AG04449 (cell line): ENCODE measurements at regions not wholly inside any gene's neighbourhood (a gene's known extent, or its start where the extent isn't known, plus 50 kb on each side); places are given as distances from the start of the nearest gene placed in this dataset.

Experiments used
- CTCF ChIA-PET: fragments of 350-600 bp; formaldehyde crosslinking; extraction: SDS; loops from one replicate; lab custom pipeline; 2021; ENCODE audit warnings: antibody characterized with exemption; lab: Yijun Ruan, JAX
- POLR2A ChIA-PET: fragments of 400-600, 350-600 bp; formaldehyde crosslinking; extraction: SDS; loops from one replicate; lab custom pipeline; 2020; ENCODE audit warnings: antibody characterized with exemption, inconsistent platforms; lab: Yijun Ruan, JAX
- DNase-seq: peaks from one replicate; pipeline ENCODE4 v3.0.0-alpha.2; 2010; ENCODE audit warnings: low read depth, low spot score
- H3K4me3 ChIP-seq: 2 replicates; pipeline ENCODE4 v1.5.1; 2011; ENCODE audit warnings: low read depth, mild to moderate bottlenecking, control low read depth, low read length
- CTCF ChIP-seq: IDR thresholded peaks from one replicate; pipeline ENCODE4 v1.5.1; 2011; ENCODE audit warnings: mild to moderate bottlenecking, moderate library complexity, low read length, control low read depth, inconsistent platforms; ENCODE audit not compliant: insufficient read depth; ENCODE audit errors: missing control alignments

DNA sequence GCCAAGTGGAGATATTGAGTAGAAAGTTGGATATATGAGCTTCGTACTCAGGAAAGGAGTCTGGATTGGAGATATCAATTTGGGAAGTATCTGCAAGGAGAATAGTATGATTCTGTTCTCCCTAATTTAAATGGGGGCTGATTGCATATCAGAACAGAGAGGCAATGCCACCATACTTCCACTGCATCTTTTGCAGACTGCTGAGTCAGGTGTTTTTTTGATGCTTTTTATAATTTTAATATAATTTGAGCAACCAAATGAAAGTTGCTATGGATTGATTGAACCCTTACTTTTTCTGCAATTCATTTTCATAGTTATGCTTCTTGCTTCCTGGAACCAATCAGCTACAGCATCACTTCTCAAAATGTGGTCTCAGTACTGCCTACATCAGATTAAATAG lies 590.3 kb downstream of the USP25 start:
- POLR2A ChIA-PET, result no interaction called here
- no peak overlapping the region for H3K4me3 ChIP-seq
- TF ChIP-seq CTCF, result no peak
- CTCF ChIA-PET, result interaction anchor here (1.5 kb wide), 1 partner anchor 11 kb away, joined by 7 read pairs; no protein-coding TSS in a partner anchor
- DNase-seq, result no peak

- H3K4me3 ChIP-seq, result no peak overlapping the region
- CTCF ChIA-PET, result interaction anchor here (1.5 to 1.6 kb wide), 2 partner anchors 21 to 241 kb away, joined by 3 to 4 read pairs; no protein-coding TSS in a partner anchor
- TF ChIP-seq CTCF, result no peak
- POLR2A ChIA-PET, result no interaction called here
- DNase-seq, result no peak
These were observed 592.7 kb downstream of the USP25 start for GRCh38 chr21:16322454-16322853.

- DNase-seq, result peak; percentile 12
- TF ChIP-seq CTCF, result no peak
- ChIA-PET POLR2A (no interaction called here), CTCF (interaction anchor here (1.0 to 1.6 kb wide), 2 partner anchors 22 to 242 kb away, joined by 3 read pairs; no protein-coding TSS in a partner anchor)
- no peak overlapping the region for H3K4me3 ChIP-seq
These were observed 593.8 kb downstream of the USP25 start for GRCh38 chr21:16323596-16323995.

DNA sequence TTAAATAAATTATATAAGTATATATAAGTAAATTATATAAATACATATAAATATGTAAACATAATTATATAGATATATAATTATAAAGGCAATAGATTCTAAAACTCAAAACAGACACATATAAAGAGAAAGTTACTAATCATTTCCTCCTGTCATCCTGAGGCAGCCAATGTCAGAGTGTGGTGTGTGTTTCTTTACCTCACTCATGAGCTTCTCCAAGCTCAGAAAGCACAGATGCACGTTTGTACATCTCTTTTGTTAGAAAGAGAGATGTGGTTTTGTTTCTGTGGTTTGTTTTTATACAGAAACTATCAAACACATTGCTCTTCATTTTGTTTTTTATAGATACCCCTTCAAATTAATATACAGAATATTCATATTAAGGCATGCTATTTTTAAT lies 594.8 kb downstream of the USP25 start:
- POLR2A ChIA-PET, result no interaction called here
- no peak overlapping the region for H3K4me3 ChIP-seq
- CTCF ChIA-PET, result interaction anchor here (0.7 to 1.3 kb wide), 2 partner anchors 237 to 242 kb away, joined by 3 to 6 read pairs; no protein-coding TSS in a partner anchor
- no peak for DNase-seq
- no peak for TF ChIP-seq CTCF

DNA sequence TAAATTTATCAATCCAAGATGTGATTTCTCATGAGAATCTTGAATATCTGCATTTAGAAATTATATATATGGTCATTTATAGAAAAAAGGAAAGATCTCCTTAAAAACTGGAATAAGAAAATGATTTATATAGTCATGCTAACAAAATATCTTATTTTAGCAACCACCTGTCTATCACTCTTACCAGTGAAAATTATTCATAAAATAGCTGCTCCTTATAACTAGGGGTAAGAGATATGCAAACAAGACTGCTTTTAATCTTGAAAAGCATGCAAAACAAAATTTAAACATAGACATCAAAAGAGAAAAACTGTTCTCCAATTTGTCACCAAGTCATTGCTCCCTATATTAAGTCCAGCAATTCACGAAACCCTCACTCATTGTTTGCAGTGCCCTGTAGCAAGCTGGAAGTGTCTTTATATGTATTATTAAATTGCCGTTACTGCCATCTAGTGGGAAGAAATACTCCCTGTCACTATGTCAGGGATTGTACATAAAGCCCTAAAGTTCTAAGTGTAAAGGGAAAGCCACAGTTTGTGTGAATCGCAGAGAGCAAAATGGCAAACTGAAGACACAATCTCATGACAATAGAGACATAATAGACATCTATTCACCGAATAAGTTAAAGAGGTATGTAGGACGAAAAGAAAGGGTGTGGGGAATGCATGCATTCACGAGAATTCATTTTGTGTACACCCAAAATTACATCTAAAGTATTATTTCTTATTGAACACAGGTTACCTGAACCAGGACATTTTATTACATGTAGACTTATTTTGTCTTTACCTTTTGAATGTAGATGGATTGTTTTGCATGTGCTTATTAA lies 600.5 kb downstream of the USP25 start:
- POLR2A ChIA-PET, result no interaction called here
- DNase-seq, result peak; percentile 24
- CTCF ChIA-PET, result interaction anchor here (0.7 to 7.9 kb wide), 28 partner anchors 10 to 435 kb away, joined by 3 to 131 read pairs (median 4); no protein-coding TSS in a partner anchor
- H3K4me3 ChIP-seq, result no peak overlapping the region
- peak; percentile 39 for TF ChIP-seq CTCF

- no peak for TF ChIP-seq CTCF
- ChIA-PET POLR2A (no interaction called here), CTCF (interaction anchor here (1.0 to 7.9 kb wide), 21 partner anchors 9 to 436 kb away, joined by 3 to 131 read pairs (median 4); no protein-coding TSS in a partner anchor)
- H3K4me3 ChIP-seq, result no peak overlapping the region
- no peak for DNase-seq
These were observed 601.1 kb downstream of the USP25 start for GRCh38 chr21:16330908-16331268.
